ENCODE measurements at regions not wholly inside any gene's neighbourhood (a gene's known extent, or its start where the extent isn't known, plus 50 kb on each side); places are given as distances from the start of the nearest gene placed in this dataset.

- DNase-seq (ENCODE audit: insufficient read length) (no peak), FAIRE-seq (no peak)
- TF ChIP-seq POLR2A (IDR thresholded peaks at IDR 0.05; ENCODE audit: low read depth, low read length) = no peak
- no peak for TF ChIP-seq TAF1 (IDR thresholded peaks at IDR 0.05; ENCODE audit: borderline replicate concordance, low read depth, low read length)
- TF ChIP-seq POLR2AphosphoS5 (IDR thresholded peaks at IDR 0.05; ENCODE audit: low read depth, low read length) = no peak
These were observed 206.0 kb upstream of the PREP start for GRCh38 chr6:105608711-105609374.

GRCh38 chr6:105607636-105608621, 205.0 kb upstream of the PREP start:
- DNase-seq (ENCODE audit: insufficient read length) (no peak), FAIRE-seq (peak; percentile 9)
- TF ChIP-seq POLR2AphosphoS5 (IDR thresholded peaks at IDR 0.05; ENCODE audit: low read depth, low read length) = no peak
- TF ChIP-seq TAF1 (IDR thresholded peaks at IDR 0.05; ENCODE audit: borderline replicate concordance, low read depth, low read length) = no peak
- no peak for TF ChIP-seq POLR2A (IDR thresholded peaks at IDR 0.05; ENCODE audit: low read depth, low read length)

GRCh38 chr6:105606831-105607463, 204.1 kb upstream of the PREP start:
- DNase-seq (ENCODE audit: insufficient read length) (no peak), FAIRE-seq (no peak)
- TF ChIP-seq POLR2AphosphoS5 (IDR thresholded peaks at IDR 0.05; ENCODE audit: low read depth, low read length) (no peak), TAF1 (IDR thresholded peaks at IDR 0.05; ENCODE audit: borderline replicate concordance, low read depth, low read length) (no peak), POLR2A (IDR thresholded peaks at IDR 0.05; ENCODE audit: low read depth, low read length) (no peak)

- DNase-seq (ENCODE audit: insufficient read length) = no peak
- TF ChIP-seq POLR2A (IDR thresholded peaks at IDR 0.05; ENCODE audit: low read depth, low read length) (no peak), TAF1 (IDR thresholded peaks at IDR 0.05; ENCODE audit: borderline replicate concordance, low read depth, low read length) (no peak), POLR2AphosphoS5 (IDR thresholded peaks at IDR 0.05; ENCODE audit: low read depth, low read length) (no peak)
- no peak for FAIRE-seq
These were observed 201.7 kb upstream of the PREP start for GRCh38 chr6:105604587-105604884.

GRCh38 chr6:105603788-105604586, 201.1 kb upstream of the PREP start:
- DNase-seq (ENCODE audit: insufficient read length) (no peak), FAIRE-seq (no peak)
- TF ChIP-seq POLR2A (IDR thresholded peaks at IDR 0.05; ENCODE audit: low read depth, low read length) (no peak), POLR2AphosphoS5 (IDR thresholded peaks at IDR 0.05; ENCODE audit: low read depth, low read length) (no peak), TAF1 (IDR thresholded peaks at IDR 0.05; ENCODE audit: borderline replicate concordance, low read depth, low read length) (no peak)

GRCh38 chr6:105601541-105602236, 198.8 kb upstream of the PREP start:
- FAIRE-seq (peak; percentile 95), DNase-seq (ENCODE audit: insufficient read length) (peak; percentile 22)
- peak; percentile 53; the same call in 1 of the 2 replicates for TF ChIP-seq POLR2AphosphoS5 (IDR thresholded peaks at IDR 0.05; ENCODE audit: low read depth, low read length)
- TF ChIP-seq TAF1 (IDR thresholded peaks at IDR 0.05; ENCODE audit: borderline replicate concordance, low read depth, low read length) = no peak

GRCh38 chr6:105600336-105601260, 197.7 kb upstream of the PREP start:
- no peak for DNase-seq (ENCODE audit: insufficient read length)
- no peak for FAIRE-seq
- TF ChIP-seq POLR2A (IDR thresholded peaks at IDR 0.05; ENCODE audit: low read depth, low read length) (no peak), POLR2AphosphoS5 (IDR thresholded peaks at IDR 0.05; ENCODE audit: low read depth, low read length) (no peak), TAF1 (IDR thresholded peaks at IDR 0.05; ENCODE audit: borderline replicate concordance, low read depth, low read length) (no peak)

- FAIRE-seq = no peak
- TF ChIP-seq POLR2AphosphoS5 (IDR thresholded peaks at IDR 0.05; ENCODE audit: low read depth, low read length) (no peak), POLR2A (IDR thresholded peaks at IDR 0.05; ENCODE audit: low read depth, low read length) (no peak)
- no peak for DNase-seq (ENCODE audit: insufficient read length)
These were observed 195.4 kb upstream of the PREP start for GRCh38 chr6:105598264-105598663.

- TF ChIP-seq POLR2AphosphoS5 (IDR thresholded peaks at IDR 0.05; ENCODE audit: low read depth, low read length) (no peak), POLR2A (IDR thresholded peaks at IDR 0.05; ENCODE audit: low read depth, low read length) (no peak), TAF1 (IDR thresholded peaks at IDR 0.05; ENCODE audit: borderline replicate concordance, low read depth, low read length) (no peak)
- no peak for FAIRE-seq
- no peak for DNase-seq (ENCODE audit: insufficient read length)
These were observed 193.4 kb upstream of the PREP start for GRCh38 chr6:105596284-105596755.

Data from GM12892 (cell line).